ENCODE measurements at regions not wholly inside any gene's neighbourhood (a gene's known extent, or its start where the extent isn't known, plus 50 kb on each side); places are given as distances from the start of the nearest gene placed in this dataset.
"Not testable (repeated sequence)": the region's sequence is repeated elsewhere in the genome, so short reads cannot be mapped to it uniquely, and the experiment has no call there.

GRCh38 chr3:71986606-71987005 is 201.7 kb upstream of the PROK2 start:
- H3K9ac ChIP-seq (ENCODE audit: insufficient read depth in 1 of 2, low read length in 2 of 2) = no peak overlapping the region
- no peak overlapping the region for H3K4me3 ChIP-seq
- no peak overlapping the region for H3K27ac ChIP-seq (ENCODE audit: low read depth in 1 of 2, low read length in 1 of 2)
- 77 to 84% methylated on average over 6 of the region's 6 CpGs for WGBS, 2 donors
- H3K36me3 ChIP-seq (ENCODE audit: control insufficient read depth in 4 of 4, insufficient read depth in 4 of 4, low read length in 4 of 4) = no peaks in the 10 kb centered on the region
- ATAC-seq (ENCODE audit: insufficient read depth, low FRiP score) = no peak
- no peak for DNase-seq
- H3K27me3 ChIP-seq (ENCODE audit: control insufficient read depth in 3 of 3, insufficient read depth in 3 of 3, low read length in 2 of 3) = no peaks in the 10 kb centered on the region
- peaks cover 0 to 3% (median 0%) of the 10 kb centered on the region in 4 donors for H3K9me3 ChIP-seq (ENCODE audit: control insufficient read depth in 4 of 4, insufficient read depth in 3 of 4, low read length in 3 of 4)
- TF ChIP-seq, protein P1, sequence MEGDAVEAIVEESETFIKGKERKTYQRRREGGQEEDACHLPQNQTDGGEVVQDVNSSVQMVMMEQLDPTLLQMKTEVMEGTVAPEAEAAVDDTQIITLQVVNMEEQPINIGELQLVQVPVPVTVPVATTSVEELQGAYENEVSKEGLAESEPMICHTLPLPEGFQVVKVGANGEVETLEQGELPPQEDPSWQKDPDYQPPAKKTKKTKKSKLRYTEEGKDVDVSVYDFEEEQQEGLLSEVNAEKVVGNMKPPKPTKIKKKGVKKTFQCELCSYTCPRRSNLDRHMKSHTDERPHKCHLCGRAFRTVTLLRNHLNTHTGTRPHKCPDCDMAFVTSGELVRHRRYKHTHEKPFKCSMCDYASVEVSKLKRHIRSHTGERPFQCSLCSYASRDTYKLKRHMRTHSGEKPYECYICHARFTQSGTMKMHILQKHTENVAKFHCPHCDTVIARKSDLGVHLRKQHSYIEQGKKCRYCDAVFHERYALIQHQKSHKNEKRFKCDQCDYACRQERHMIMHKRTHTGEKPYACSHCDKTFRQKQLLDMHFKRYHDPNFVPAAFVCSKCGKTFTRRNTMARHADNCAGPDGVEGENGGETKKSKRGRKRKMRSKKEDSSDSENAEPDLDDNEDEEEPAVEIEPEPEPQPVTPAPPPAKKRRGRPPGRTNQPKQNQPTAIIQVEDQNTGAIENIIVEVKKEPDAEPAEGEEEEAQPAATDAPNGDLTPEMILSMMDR (IDR thresholded peaks at IDR 0.05; ENCODE audit: control extremely low read depth, extremely low read depth) = no peak
- H3K4me1 ChIP-seq (ENCODE audit: control insufficient read depth in 5 of 5, insufficient read depth in 5 of 5, low read length in 5 of 5) = no peaks in the 10 kb centered on the region

DNA sequence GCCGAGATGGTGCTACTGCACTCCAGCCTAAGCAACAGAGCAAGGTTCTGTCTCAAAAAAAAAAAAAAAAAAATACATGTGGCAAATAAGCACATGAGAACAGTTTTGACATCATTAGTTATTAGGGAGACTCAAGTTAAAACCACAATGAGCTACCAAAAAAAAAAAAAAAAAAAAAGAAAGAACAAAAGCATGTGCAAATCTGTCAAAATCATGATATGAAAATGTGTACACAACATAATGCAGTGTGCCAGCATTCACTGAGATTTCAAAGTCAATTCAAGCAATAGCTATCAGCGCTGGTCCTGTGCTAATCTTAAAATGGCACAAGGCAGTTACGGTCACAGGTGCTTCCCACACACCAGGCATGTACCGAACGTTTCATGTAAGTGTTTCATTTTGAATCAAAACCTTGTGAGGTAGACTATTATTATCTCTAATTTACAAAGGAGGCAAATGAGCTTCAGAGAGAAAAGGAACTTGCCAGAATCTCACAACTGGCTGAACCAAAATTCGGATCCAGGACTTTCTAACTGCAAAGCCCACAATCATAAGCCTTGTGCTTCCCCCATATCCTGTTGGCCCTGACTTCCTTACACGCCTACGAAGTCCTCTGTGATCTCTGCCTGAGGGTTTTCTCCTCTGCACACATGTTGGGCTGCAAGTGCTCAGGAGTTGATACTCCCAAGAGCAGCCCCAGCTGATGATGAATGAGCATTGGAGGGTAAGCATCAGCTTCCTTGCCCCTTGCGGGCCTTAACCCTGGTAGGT is 200.1 kb upstream of the PROK2 start:
- H3K9ac ChIP-seq (ENCODE audit: insufficient read depth in 1 of 2, low read length in 2 of 2) = no peak overlapping the region
- 30 to 62% methylated on average over 9 of the region's 9 CpGs for WGBS, 2 donors
- H3K4me3 ChIP-seq = no peak overlapping the region
- peaks cover 0 to 3% (median 0%) of the 10 kb centered on the region in 4 donors for H3K9me3 ChIP-seq (ENCODE audit: control insufficient read depth in 4 of 4, insufficient read depth in 3 of 4, low read length in 3 of 4)
- H3K36me3 ChIP-seq (ENCODE audit: control insufficient read depth in 4 of 4, insufficient read depth in 4 of 4, low read length in 4 of 4) = no peaks in the 10 kb centered on the region
- DNase-seq (no peak), ATAC-seq (ENCODE audit: insufficient read depth, low FRiP score) (no peak)
- no peaks in the 10 kb centered on the region for H3K4me1 ChIP-seq (ENCODE audit: control insufficient read depth in 5 of 5, insufficient read depth in 5 of 5, low read length in 5 of 5)
- H3K27me3 ChIP-seq (ENCODE audit: control insufficient read depth in 3 of 3, insufficient read depth in 3 of 3, low read length in 2 of 3) = no peaks in the 10 kb centered on the region
- TF ChIP-seq, protein P1 (IDR thresholded peaks at IDR 0.05; ENCODE audit: control extremely low read depth, extremely low read depth) = no peak
- no peak overlapping the region for H3K27ac ChIP-seq (ENCODE audit: low read depth in 1 of 2, low read length in 1 of 2)

- Histone ChIP-seq H3K4me1 (ENCODE audit: control insufficient read depth in 5 of 5, insufficient read depth in 5 of 5, low read length in 5 of 5) (no peaks in the 10 kb centered on the region), H3K9ac (ENCODE audit: insufficient read depth in 1 of 2, low read length in 2 of 2) (no peak overlapping the region), H3K27me3 (ENCODE audit: control insufficient read depth in 3 of 3, insufficient read depth in 3 of 3, low read length in 2 of 3) (peaks cover 0 to 3% (median 0%) of the 10 kb centered on the region in 3 donors), H3K27ac (ENCODE audit: low read depth in 1 of 2, low read length in 1 of 2) (no peak overlapping the region), H3K9me3 (ENCODE audit: control insufficient read depth in 4 of 4, insufficient read depth in 3 of 4, low read length in 3 of 4) (no peaks in the 10 kb centered on the region), H3K36me3 (ENCODE audit: control insufficient read depth in 4 of 4, insufficient read depth in 4 of 4, low read length in 4 of 4) (no peaks in the 10 kb centered on the region), H3K4me3 (no peak overlapping the region)
- WGBS, 2 donors = 97 to 99% methylated on average over 4 of the region's 4 CpGs
- DNase-seq (no peak), ATAC-seq (ENCODE audit: insufficient read depth, low FRiP score) (no peak)
- TF ChIP-seq, protein P1 (IDR thresholded peaks at IDR 0.05; ENCODE audit: control extremely low read depth, extremely low read depth) = no peak
Measured at GRCh38 chr3:71983694-71984093, 198.7 kb upstream of the PROK2 start.

DNA sequence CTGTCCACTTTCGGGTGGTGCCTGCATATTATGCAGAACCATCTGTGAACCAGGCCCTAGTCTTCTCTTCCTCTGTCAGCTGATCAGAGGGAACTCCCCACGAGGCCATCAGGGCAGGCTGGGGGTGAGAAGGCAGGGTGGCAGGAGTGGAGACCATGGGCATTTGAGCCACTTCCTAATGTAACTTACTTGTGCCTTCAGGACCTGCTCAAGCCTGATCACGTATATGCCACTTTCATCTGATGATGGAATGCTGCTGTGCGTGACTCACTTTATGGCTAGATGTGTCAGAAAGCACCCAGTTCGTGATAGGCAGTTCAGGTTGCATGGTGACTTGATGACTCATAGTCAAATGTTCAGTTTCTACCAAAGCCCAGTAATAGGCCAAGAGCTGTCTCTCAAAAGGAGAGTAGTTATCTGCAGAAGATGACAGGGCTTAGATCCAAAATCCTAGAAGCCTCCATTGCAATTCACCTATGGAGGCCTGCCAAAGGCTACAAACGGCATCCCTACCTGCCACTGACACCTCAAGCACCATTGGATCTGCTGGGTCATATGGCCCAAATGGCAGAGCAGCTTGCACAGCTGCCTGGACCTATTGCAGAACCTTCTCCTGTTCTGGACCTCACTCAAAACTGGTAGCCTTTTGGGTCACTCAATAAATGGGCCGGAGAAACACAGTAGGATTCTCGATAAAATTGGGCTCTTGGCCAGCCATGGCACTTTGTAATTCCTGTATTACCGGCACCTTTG is 197.7 kb upstream of the PROK2 start:
- not testable (repeated sequence) for H3K4me1 ChIP-seq (ENCODE audit: control insufficient read depth in 5 of 5, insufficient read depth in 5 of 5, low read length in 5 of 5); ATAC-seq (ENCODE audit: insufficient read depth, low FRiP score); H3K27ac ChIP-seq (ENCODE audit: low read depth in 1 of 2, low read length in 1 of 2); H3K4me3 ChIP-seq; H3K36me3 ChIP-seq (ENCODE audit: control insufficient read depth in 4 of 4, insufficient read depth in 4 of 4, low read length in 4 of 4); DNase-seq; H3K9ac ChIP-seq (ENCODE audit: insufficient read depth in 1 of 2, low read length in 2 of 2); H3K9me3 ChIP-seq (ENCODE audit: control insufficient read depth in 4 of 4, insufficient read depth in 3 of 4, low read length in 3 of 4)
- WGBS, 2 donors = 52 to 85% methylated on average over 9 of the region's 9 CpGs
- peaks cover 0 to 11% (median 7%) of the 10 kb centered on the region in 3 donors for H3K27me3 ChIP-seq (ENCODE audit: control insufficient read depth in 3 of 3, insufficient read depth in 3 of 3, low read length in 2 of 3)
